Renal pelvis (tissue), 1 donor: ENCODE measurements at regions not wholly inside any gene's neighbourhood (a gene's known extent, or its start where the extent isn't known, plus 50 kb on each side); places are given as distances from the start of the nearest gene placed in this dataset.
"Not testable (repeated sequence)": the region's sequence is repeated elsewhere in the genome, so short reads cannot be mapped to it uniquely, and the experiment has no call there.

Source experiments
- DNase-seq: peaks from one replicate; pipeline ENCODE4 v3.0.0-alpha.2; 2013

DNA sequence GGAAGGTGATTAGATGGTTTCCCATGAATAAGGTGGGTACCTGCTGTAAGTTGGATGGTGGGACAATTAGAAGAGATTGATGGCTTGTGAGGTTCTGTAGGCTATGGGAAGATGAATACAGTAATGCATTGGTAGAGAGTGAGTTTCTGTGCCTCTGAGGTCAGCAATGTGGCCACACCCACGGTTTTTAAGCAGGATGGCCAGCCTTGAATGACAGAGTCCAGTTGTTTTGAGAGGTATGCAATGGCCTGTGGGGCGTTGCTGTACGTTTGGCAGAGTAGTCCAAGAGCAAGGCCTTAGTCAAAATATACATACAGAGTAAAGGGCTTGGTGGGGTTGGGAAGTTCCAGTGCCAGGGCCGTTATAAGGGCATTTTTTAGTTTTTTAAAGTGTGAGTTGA is 235.6 kb upstream of the C9orf72 start:
- DNase-seq: no peak

DNA sequence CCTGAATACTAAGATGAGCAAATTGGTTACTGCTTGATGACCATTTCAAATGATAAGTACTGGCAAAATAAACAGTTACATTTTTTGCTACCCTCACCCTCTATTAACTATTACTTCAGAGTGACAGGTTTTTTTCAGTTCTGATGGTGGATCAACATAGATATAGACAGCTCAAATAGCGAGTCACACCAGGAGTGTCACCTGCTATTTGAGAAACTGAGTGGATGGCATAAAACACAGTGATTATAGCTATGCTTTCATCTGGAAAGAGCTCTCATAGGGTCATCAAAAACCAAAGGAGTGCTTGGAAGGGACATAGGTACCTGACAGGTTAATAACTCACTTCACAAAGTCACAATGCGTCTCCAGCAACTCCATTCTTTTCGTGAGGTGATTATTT is 244.5 kb upstream of the C9orf72 start:
- DNase-seq: no peak

DNA sequence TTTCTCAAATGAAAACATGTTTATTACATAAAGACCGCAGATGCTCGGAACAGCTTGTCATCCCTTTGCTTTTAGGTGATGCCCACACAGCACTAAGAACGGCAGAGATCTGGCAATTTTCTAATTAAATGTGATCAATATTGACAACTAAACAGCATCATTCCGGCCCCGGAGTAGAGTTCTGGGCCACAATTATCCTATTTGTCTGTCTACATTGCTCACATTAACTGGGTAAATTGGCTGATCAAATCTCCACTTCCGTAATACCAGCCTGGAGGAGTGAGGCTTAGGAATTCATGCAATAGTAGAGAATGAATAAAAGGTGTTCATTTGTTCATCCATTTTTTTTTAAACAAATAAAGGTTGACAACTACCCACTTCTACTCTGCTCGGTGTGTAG is 245.1 kb upstream of the C9orf72 start:
- DNase-seq: no peak

DNA sequence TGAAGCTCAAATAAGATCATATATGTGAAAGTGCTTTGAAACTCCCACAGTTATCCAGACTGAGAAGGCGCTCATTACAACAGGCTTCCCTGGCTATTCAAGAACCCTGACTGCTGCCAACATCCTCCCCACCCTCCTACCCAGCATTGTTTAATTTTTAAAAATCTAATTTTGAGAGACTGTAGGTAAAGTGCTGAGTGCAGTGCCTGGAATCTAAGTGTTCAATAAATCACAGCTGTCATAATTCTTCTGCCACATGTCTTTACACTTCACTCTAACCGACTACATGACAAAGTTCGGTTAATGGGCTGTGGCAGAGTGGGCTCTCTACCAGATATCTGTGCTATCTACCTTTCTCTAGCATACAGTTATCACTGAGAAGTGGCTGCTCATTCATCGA is 255.6 kb upstream of the C9orf72 start:
- no peak for DNase-seq

DNA sequence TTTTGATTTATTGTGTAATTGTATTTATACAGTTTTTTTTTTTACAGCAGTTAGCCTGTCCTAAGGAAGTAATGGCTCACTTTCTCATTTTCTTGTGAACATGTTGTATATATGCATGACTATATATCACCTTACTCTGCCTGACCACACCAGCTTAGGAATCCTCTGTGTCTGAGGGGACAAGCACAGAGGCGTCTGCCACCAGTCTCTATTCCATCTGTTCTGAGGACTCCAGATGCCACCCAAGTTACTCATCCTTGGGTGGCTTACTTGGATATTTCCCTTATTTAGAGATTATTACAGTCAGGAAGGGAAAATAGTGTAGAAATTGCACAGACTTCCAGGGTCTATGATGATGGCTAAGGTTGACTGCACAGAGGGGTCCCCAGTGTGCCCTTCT is 256.3 kb upstream of the C9orf72 start:
- no peak for DNase-seq

DNA sequence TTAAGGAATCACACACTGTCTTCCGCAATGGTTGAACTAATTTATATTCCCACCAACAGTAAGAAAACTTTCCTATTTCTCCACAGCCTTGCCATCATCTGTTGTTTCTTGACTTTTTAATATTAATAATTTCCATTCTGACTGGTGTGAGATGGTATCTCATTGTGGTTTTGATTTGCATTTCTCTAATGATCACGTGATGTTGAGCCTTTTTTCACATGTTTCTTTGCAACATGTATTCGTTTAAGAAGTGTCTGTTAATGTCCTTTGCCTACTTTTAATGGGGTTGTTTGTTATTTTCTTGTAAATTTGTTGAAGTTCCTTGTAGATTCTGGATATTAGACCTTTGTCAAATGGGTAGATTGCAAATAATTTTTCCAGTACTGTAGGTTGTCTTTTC is 258.8 kb upstream of the C9orf72 start:
- not testable (repeated sequence) for DNase-seq

DNA sequence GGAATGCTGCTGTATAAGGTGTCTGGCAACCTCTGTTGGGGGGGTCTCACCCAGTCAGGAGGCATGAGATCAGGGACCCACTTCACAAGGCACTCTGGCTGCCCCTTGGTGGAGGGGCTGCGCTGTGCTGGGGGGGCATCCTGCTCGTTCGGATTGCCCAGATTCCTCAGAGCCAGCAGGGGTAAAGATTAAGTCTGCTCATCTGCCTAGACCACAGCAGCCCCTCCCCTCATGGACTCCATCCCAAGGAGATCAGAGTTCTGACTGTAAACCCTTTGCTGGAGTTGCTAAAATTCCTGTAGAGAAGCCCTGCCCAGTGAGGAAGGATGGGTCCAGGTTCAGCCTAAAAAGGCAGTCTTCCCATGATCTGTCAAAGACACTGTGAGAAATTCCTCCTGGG is 262.0 kb upstream of the C9orf72 start:
- DNase-seq: no peak

DNA sequence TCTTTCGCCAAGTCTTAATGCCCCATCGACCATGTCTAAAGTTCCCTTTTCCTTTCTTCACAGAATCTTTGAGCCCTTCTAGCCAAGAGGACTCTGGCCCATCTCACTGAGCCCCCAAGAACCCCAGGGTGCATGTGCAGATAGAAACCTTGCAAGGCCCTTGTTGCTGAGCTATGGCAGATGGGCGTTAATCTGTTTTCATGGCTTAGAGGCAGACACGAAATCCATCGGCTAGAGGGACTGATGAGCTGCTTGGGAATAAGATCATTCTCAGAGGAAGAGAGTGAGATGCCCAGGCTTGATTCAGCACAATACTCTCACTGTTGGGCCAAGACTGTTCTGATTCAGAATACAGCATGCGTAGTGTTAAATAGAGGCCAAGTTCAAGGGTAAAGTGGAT is 262.5 kb upstream of the C9orf72 start:
- DNase-seq: no peak

DNA sequence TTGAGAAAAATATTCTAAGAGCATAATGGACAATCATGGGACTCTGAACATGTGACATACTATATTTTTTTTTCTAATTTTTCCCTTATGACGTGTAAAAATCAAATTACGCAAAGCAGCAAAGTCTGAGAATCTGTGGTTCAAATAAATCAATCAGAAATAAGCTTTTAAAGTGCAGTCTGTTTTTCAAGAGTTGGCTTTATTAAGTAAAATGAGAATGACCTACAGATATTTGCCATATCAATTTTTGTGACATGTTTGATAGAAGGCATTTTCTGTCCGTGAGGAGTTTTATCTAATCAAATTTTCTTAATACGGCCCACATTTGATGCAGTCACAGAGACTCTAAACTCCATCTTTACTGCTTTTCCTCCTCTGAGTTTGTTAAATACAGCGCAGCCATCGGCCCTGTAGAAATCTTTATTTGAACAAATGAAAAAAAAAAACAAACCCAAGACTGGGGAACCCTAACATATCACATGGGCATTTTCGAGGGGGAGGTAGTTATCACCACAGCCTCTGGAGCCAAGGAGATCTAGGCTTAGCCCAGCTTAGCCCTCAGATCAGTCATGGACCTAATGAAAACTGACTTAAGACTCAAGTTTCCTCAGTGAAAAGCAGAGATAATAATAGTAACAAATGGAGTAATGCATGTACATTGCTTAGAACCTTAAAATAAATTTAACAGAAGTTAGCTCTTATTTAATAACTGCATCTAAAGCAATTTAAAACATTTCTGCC is 263.6 kb upstream of the C9orf72 start:
- no peak for DNase-seq

DNA sequence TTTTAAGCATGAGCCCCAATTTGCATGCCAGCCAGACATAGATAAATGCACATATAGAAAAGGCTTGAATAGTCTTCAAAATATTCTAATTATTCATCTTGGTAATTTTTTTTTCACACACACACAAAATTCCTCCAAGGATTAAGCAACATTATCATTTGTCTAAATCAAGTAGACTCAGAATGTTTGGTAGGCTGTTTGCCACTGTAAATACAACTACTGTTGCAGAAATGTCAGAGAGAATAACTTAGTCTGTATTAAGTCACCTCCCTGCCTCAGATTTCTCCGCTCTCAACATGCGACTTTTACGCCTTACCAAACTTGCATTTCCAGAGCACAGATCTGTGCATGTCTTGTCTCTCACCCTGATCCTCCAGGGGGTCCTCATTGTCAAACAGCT is 265.6 kb upstream of the C9orf72 start:
- no peak for DNase-seq

DNA sequence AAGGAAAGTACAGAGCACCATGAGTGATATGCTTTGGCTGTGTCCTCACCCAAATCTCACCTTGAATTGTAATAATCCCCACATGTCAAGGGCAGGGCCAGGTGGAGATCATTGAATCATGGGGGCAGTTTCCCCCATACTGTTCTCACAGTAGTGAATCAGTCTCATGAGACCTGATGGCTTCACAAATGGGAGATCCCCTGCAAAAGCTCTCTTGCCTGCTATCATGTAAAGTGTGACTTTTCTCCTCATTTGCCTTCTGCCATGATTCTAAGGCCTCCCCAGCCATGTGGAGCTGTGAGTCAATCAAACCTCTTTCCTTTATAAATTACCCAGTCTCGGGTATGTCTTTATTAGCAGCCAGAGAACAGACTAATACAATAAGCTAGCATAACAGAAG is 266.5 kb upstream of the C9orf72 start:
- DNase-seq: not testable (repeated sequence)

DNA sequence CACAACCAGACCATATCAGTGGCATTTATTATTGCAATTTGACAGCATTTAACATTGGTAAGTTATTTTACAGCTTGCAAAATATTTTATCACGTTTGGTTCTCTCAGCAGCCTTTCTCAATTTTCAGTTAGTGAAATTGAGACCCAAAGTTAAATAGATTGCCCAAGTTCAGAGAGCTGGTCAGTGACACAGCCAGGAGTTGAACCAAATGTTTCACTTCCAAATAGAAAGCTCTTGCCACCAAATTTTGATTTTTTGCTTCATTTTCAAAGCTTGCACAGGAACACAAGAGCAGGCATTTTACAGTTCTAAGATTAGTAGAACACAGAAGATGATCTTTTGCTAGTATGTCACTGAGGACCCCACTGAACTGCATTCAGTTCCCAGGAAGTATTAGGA is 271.5 kb upstream of the C9orf72 start:
- no peak for DNase-seq

DNA sequence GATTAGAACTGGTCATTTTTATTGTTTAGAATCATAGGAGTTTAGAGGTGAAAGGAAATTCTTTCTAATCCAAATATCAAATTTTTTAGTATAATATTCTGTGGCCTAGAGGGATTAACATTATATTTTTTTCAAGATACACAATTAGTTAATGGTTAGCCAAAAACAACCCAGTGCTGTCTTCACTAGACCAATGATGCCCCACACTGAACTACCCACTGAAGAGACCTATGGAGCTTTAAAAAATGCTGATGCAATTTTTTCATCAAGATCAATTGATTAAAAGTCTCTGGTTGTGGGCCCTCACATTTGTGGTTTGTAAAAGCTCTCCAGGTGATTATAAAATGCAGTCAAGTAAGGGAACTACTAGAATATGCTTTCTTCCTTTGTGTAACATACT is 274.1 kb upstream of the C9orf72 start:
- no peak for DNase-seq

DNA sequence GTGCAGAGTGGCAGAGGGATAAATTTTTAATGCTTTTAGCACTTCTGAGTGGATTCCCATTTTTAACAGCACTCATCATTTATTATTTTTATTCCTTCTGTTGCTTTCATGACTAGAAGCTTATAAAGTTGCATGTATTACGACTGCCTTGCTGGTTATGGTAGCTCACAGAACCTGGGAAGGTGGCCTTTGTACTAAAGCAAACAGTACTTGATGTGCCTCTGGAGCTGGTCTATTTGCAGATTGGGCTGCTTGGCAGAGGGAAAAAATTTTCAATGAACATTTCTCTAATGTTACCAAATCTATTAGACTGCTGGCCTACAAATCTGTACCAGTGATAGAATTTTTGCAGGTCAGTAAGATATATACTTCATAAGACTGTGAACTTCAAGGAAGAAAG is 274.5 kb upstream of the C9orf72 start:
- no peak for DNase-seq

DNA sequence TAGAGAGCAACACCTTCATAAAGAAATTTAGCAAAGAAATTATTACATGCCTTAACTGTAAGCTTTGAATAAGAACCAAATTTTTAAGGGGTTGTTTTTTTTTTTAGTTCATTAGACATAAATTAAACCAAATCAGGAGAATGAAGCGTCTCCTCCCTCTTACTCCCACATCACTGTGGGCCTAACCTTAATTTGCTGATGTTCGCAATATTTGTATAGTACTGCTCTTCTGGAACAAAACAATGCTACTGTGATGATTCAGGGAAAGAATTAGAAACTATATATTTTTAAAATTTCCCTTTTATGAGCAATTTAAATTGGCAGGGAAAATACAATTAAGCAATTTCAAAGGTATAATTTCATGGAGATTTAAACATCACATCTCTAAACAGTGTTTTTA is 275.0 kb upstream of the C9orf72 start:
- no peak for DNase-seq

DNA sequence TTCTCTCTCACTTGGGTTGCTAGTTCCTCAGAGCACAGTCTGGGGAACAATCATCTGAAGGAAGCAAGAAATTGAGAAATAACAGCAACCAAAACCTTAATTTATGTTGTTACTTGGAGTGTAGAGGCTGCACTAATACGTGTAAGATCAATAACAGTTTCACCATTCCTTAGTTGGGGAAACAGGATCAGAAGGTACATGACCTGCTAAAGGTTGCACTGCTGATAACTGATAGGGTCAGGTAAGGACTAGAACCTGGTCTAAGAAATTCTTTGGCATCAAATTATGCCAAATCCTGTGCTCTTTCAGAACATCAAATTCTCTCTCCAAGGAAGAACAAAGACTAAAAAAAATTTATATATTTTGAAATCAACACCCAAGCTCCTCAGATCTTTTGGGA is 278.6 kb upstream of the C9orf72 start:
- DNase-seq: no peak

DNA sequence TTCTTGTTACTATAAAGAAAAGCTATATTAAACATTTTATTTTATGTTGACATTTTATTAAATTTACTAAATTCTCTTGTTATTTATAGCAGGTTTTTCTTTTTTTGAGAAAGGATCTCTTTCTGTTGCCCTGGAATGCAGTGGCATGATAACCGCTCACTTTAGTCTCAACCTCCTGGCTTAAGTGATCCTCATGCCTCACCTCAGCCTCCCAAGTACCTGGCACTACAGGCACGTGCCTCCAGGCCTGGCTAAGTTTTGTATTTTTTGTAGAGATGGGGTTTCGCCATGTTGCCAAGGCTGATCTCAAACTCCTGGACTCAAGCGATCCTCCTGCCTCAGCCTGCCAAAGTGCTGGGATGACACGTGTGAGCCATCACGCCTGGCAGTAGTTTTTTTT is 280.2 kb upstream of the C9orf72 start:
- DNase-seq: no peak

DNA sequence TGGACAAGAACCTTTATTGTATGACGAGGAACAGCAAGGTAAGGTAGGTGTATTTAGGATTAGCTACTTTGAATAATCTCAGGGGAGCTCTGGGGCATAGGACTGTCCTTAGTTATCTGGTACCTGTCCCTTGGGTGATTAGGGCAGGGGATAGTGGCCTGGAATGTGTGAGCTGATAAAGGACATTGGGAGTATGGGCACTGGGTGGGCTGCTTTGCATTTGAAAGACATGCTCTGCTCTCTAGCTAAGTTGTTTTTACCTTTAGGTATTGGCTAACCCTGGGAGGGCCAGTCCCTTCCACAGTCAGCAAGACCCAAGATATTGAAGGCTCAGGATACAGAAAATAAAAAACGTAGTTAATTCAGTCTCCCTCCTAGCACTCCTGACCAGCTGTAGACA is 282.8 kb upstream of the C9orf72 start:
- no peak for DNase-seq

DNA sequence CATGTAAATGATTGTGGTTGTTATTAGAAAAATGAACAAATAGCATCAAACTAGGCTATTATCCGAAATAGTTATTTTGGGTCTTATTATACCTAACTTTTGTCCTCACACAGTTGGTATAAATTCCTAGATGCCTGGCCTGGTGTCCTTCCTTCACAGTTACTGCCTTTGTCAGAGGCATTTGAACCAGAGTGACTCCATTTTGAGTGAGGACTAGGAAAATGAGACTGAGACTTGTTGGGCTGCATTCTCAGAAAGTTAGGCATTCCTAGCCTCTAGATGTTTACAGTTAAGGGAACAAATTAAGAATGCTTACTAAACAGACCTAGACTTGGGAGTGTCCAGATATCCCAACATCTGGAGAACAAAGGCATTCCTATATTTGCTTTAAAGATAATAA is 283.5 kb upstream of the C9orf72 start:
- DNase-seq: no peak

DNA sequence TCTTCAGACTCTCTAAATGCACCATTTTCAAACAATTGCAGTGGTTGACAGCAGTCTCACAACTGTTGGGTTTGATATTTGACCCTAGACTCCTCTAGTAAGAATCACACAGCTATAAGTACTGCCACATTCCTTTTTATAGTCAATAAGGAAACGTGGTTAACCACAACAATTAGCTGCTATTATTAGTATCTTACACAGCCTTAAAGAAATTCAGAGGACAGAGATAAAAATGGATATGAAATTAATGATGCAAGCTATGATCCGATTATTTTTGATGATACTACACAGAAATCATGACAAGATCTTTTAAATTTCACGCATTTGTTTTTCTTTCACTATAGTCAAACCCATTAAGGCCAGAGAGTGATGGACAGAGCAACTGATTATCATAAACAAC is 288.6 kb upstream of the C9orf72 start:
- DNase-seq: no peak

DNA sequence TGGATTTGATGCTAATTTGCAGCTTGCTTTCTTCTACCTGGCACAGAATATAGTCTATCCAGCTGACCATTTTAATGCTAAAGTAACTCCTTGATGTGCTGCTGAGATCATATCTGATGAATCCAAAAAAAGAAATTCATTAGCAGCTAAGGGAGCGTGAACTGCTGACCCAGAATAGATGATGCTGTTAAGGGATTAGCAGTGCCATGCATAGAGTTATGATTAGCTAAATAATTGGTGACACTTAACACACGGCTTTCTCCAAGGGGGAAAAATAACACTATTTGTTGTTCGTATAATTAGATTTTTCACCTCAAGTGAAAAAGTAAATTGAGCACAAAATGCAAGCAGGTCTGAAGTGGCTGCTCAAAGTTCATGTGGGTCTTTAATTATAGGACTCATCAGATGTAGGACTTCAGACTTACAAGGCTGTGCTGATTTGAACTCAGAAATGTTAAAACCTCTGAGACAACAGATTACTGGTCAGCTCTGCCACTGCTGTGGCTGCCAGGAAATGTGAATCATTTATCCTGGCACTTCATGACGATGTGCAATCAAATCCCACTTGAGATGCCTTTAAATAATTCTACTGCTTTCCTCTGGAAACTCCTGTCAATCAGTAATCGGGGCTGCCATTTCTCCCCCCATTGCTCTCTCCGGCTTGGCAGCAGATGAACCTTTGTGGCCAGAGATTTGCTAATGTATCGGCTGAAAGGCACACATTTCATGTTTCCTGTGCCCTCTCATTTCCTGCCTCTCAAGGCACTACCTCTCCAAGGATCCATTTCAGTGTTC is 291.6 kb upstream of the C9orf72 start:
- DNase-seq: peak; percentile 37

DNA sequence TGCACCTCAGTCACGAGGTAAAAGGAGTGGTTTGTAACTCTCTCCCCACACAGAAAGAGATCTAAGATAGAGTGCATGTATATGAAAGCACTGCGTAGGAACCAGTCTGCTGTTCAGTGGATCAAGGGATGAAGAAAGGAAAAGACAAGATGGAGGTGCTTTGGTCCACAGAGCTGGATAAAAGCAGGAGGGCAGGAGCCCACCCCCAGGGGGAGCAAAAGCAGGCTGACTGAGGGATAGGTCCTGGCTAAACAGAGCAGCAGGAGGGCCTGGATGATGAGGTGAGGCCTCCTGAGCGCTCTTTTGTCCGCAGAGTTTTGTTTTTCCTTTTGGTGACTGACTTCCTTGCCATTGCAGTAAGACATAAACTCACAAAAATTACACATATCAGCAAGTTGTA is 293.5 kb upstream of the C9orf72 start:
- DNase-seq: no peak

DNA sequence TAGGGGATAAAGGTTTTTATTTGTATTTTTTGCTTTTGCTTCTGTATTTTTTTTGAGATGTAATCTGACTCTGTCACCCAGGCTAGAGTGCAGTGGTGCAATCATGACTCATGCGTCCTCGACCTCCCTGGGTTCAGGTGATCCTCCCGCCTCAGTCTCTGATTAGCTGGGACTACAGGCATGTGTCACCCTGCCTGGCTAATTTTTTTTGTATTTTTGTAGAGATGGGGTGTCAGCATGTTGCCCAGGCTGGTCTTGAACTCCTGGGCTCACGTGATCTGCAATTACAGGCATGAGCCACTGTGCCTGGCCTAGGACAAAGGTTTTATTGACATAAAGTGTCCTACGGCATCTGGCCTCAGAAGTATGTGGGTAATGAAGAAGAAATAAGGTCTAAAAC is 297.1 kb upstream of the C9orf72 start:
- no peak for DNase-seq

DNA sequence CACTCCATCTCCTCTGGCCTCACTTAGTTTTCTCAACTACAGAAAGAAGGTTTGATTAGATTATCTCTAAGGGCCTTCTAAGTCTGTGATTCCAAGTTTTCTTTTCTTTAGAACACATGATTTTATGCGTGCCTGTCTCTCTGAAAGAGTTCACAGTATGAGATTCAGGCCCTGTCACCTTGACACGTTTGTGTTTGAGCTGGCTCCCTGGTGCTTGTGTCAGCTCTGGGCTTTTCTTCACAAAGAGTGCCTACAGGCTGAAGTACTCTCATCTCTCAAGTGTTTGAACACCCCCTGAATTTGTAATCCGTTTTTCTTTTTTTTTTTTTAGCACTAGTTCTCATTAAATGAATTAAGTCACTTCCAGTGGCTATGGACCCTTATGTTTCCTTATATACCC is 306.9 kb upstream of the C9orf72 start:
- no peak for DNase-seq
